Naive thymus-derived CD8-positive, alpha-beta T cell (primary cell): ENCODE measurements at regions not wholly inside any gene's neighbourhood (a gene's known extent, or its start where the extent isn't known, plus 50 kb on each side); places are given as distances from the start of the nearest gene placed in this dataset.

ENCODE experiments used
- ATAC-seq, 2 donors: fragments of 150-1000 bp; cut with Tn5 transposase in 1 of 2; sonication (Bioruptor Pico), chemical (Tn5 transposase) in 1 of 2; 1 replicate in 1 of 2; 2 replicates in 1 of 2; pipeline ENCODE4 v1.10.0; 2021; ENCODE audit warnings: mild to moderate bottlenecking in 2 of 2, moderate library complexity in 2 of 2
- POLR2A ChIA-PET: fragments of 350-600 bp; sonication (Branson Sonifier 250); formaldehyde crosslinking; loops from one replicate; lab custom pipeline; 2021; ENCODE audit warnings: antibody characterized with exemption; lab: Charles Lee
- DNase-seq, 10 donors: peaks; one replicate each; pipeline versions ENCODE4 v3.0.0 to v3.0.0-alpha.2; 2020 to 2022
- H3K27ac Mint-ChIP-seq, 10 donors: one replicate each; pipeline ENCODE4 v1.8.0; 2020 to 2022; ENCODE audit warnings: mild to moderate bottlenecking in 10 of 10, mixed read lengths in 10 of 10, moderate library complexity in 4 of 10, inconsistent platforms in 1 of 10
- H3K27me3 Mint-ChIP-seq, 5 donors: one replicate each; pipeline ENCODE4 v1.8.0; 2021 to 2022; ENCODE audit warnings: mixed read lengths in 5 of 5
- H3K36me3 Mint-ChIP-seq, 3 donors: one replicate each; pipeline ENCODE4 v1.8.0; 2020 to 2022; ENCODE audit warnings: mixed read lengths in 3 of 3, mild to moderate bottlenecking in 2 of 3, inconsistent platforms in 1 of 3
- H3K4me1 Mint-ChIP-seq, 4 donors: one replicate each; pipeline ENCODE4 v1.8.0; 2021 to 2022; ENCODE audit warnings: mixed read lengths in 4 of 4
- H3K4me3 Mint-ChIP-seq, 10 donors: one replicate each; pipeline ENCODE4 v1.8.0; 2020 to 2022; ENCODE audit warnings: mild to moderate bottlenecking in 10 of 10, mixed read lengths in 10 of 10, moderate library complexity in 6 of 10, inconsistent platforms in 1 of 10
- H3K9me3 Mint-ChIP-seq, 9 donors: one replicate each; pipeline ENCODE4 v1.8.0; 2020 to 2022; ENCODE audit warnings: mixed read lengths in 9 of 9, mild to moderate bottlenecking in 3 of 9, inconsistent platforms in 1 of 9, moderate library complexity in 1 of 9

- Mint-ChIP-seq H3K9me3 (peaks cover 1 to 19% (median 7%) of the 10 kb centered on the region in 9 donors), H3K27ac (no peak overlapping the region), H3K27me3 (no peaks in the 10 kb centered on the region), H3K4me1 (no peaks in the 10 kb centered on the region), H3K4me3 (no peak overlapping the region), H3K36me3 (no peaks in the 10 kb centered on the region)
- POLR2A ChIA-PET: no interaction called here
- no peak for ATAC-seq
- no peak for DNase-seq
Observed at GRCh38 chr13:62625214-62625881, 1209.7 kb upstream of the PCDH20 start.

GRCh38 chr13:62613819-62614218, 1198.2 kb upstream of the PCDH20 start:
- no peaks in the 10 kb centered on the region for H3K36me3 Mint-ChIP-seq
- H3K4me3 Mint-ChIP-seq: no peak overlapping the region
- H3K4me1 Mint-ChIP-seq: no peaks in the 10 kb centered on the region
- ATAC-seq: no peak
- POLR2A ChIA-PET: no interaction called here
- H3K27me3 Mint-ChIP-seq: no peaks in the 10 kb centered on the region
- H3K9me3 Mint-ChIP-seq: peaks cover 3 to 19% (median 10%) of the 10 kb centered on the region in 9 donors
- DNase-seq: no peak
- no peak overlapping the region for H3K27ac Mint-ChIP-seq

GRCh38 chr13:62611343-62611742, 1195.7 kb upstream of the PCDH20 start:
- DNase-seq (no peak), ATAC-seq (no peak)
- H3K27me3 Mint-ChIP-seq: no peaks in the 10 kb centered on the region
- peaks cover 7 to 26% (median 16%) of the 10 kb centered on the region in 9 donors for H3K9me3 Mint-ChIP-seq
- H3K4me1 Mint-ChIP-seq: no peaks in the 10 kb centered on the region
- POLR2A ChIA-PET: no interaction called here
- H3K27ac Mint-ChIP-seq: no peak overlapping the region
- no peaks in the 10 kb centered on the region for H3K36me3 Mint-ChIP-seq
- H3K4me3 Mint-ChIP-seq: no peak overlapping the region

DNA sequence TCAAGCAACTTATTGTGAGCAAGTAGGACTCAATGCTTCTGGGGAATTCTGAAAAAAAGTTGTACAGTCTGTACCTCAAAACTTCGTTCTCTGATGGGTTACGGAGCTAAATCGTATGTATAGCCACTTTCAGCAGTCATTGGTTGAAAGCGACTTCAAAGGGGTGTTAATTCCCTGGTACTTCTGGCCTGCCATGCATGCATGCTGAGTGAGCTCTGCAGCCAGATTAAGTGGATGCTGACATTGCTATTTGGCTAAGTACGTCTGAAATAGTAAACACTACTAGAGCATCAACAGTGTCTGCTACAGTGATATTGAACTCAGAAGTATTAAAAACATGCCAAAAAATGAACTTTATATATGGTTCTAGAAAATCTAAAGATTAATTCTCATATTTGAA, 1183.1 kb upstream of the PCDH20 start:
- H3K27ac Mint-ChIP-seq: no peak overlapping the region
- no peak for ATAC-seq
- H3K4me3 Mint-ChIP-seq: no peak overlapping the region
- no peak for DNase-seq
- no peaks in the 10 kb centered on the region for H3K4me1 Mint-ChIP-seq
- POLR2A ChIA-PET: no interaction called here
- H3K36me3 Mint-ChIP-seq: no peaks in the 10 kb centered on the region
- H3K27me3 Mint-ChIP-seq: no peaks in the 10 kb centered on the region
- H3K9me3 Mint-ChIP-seq: peaks cover 0 to 22% (median 7%) of the 10 kb centered on the region in 9 donors

GRCh38 chr13:62595976-62596375, 1180.3 kb upstream of the PCDH20 start:
- no peaks in the 10 kb centered on the region for H3K27me3 Mint-ChIP-seq
- no peaks in the 10 kb centered on the region for H3K4me1 Mint-ChIP-seq
- ATAC-seq (no peak), DNase-seq (no peak)
- no peak overlapping the region for H3K4me3 Mint-ChIP-seq
- no peak overlapping the region for H3K27ac Mint-ChIP-seq
- POLR2A ChIA-PET: no interaction called here
- peaks cover 0 to 25% (median 5%) of the 10 kb centered on the region in 9 donors for H3K9me3 Mint-ChIP-seq
- no peaks in the 10 kb centered on the region for H3K36me3 Mint-ChIP-seq

DNA sequence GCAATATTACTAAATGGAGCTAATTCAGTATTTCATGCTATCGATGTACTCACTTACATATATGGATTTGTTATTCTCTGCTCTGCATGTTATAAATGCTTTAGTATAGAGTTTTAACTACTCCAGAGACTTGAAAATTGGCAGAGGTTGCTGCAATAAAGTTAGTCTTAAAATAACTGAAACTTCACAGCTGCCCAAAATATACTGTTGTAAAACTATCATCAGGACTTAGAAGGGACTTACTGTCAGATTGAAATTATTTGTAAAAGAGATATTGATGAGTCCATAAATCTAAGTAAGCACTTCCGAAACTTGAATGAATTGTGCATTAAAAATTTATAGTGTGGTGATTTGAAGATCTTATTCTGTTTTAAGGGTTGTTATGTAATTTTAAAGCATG, 1178.2 kb upstream of the PCDH20 start:
- POLR2A ChIA-PET: no interaction called here
- DNase-seq (no peak), ATAC-seq (no peak)
- Mint-ChIP-seq H3K27ac (no peak overlapping the region), H3K27me3 (no peaks in the 10 kb centered on the region), H3K36me3 (no peaks in the 10 kb centered on the region), H3K9me3 (peaks cover 0 to 25% (median 7%) of the 10 kb centered on the region in 9 donors), H3K4me1 (no peaks in the 10 kb centered on the region), H3K4me3 (no peak overlapping the region)

DNA sequence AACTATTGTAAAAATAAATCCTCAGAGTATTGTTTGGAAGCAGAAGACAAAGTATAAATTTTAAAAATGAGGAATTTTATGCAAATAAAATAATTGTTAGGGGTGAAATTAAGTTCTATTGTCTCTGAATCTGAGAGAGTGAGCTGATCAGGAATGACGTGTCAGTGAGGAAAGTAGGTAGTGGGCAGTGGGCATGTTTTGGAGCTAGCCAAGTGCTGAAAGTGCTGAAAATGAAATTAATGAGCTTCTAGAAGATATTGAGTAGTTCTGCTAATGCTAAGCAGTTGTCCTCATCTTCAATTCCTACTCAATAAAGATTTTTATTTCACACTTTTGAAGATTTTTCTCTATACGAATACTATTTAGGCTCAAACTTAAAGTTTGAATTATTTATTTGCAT, 1167.8 kb upstream of the PCDH20 start:
- H3K4me1 Mint-ChIP-seq: no peaks in the 10 kb centered on the region
- no peak for DNase-seq
- H3K27me3 Mint-ChIP-seq: no peaks in the 10 kb centered on the region
- H3K9me3 Mint-ChIP-seq: peaks cover 0 to 7% (median 0%) of the 10 kb centered on the region in 9 donors
- no peak overlapping the region for H3K27ac Mint-ChIP-seq
- POLR2A ChIA-PET: no interaction called here
- no peak overlapping the region for H3K4me3 Mint-ChIP-seq
- no peaks in the 10 kb centered on the region for H3K36me3 Mint-ChIP-seq
- no peak for ATAC-seq

GRCh38 chr13:62578402-62578801, 1162.8 kb upstream of the PCDH20 start:
- DNase-seq: no peak
- POLR2A ChIA-PET: no interaction called here
- Mint-ChIP-seq H3K27me3 (no peaks in the 10 kb centered on the region), H3K36me3 (no peaks in the 10 kb centered on the region), H3K4me1 (no peaks in the 10 kb centered on the region), H3K27ac (no peak overlapping the region), H3K4me3 (no peak overlapping the region), H3K9me3 (peaks cover 0 to 16% (median 0%) of the 10 kb centered on the region in 9 donors)
- ATAC-seq: no peak

DNA sequence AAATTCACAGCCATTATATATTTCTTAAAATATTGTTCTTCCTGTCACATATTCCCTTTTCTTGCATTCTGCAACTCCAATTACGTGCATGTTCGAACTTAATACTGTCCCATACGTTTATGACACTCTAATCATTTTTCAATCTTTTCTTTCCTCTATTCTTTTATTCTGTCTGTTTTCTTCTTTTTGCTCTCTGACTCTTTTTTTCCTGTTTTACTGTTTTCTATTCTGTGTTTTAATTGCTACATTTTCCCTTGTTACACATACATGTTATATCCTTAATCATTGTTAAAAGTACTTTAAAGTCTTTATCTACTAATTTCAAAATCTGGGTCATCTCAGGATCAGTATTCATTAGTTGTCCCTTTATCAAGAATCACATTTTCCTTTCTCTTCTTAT, 1149.1 kb upstream of the PCDH20 start:
- ATAC-seq (no peak), DNase-seq (no peak)
- Mint-ChIP-seq H3K4me1 (no peaks in the 10 kb centered on the region), H3K27me3 (no peaks in the 10 kb centered on the region), H3K4me3 (no peak overlapping the region), H3K36me3 (no peaks in the 10 kb centered on the region), H3K9me3 (peaks cover 0 to 18% (median 3%) of the 10 kb centered on the region in 9 donors), H3K27ac (no peak overlapping the region)
- POLR2A ChIA-PET: no interaction called here

GRCh38 chr13:62563251-62563650, 1147.6 kb upstream of the PCDH20 start:
- POLR2A ChIA-PET: no interaction called here
- peaks cover 0 to 18% (median 4%) of the 10 kb centered on the region in 9 donors for H3K9me3 Mint-ChIP-seq
- H3K36me3 Mint-ChIP-seq: no peaks in the 10 kb centered on the region
- no peak for DNase-seq
- H3K27ac Mint-ChIP-seq: no peak overlapping the region
- H3K27me3 Mint-ChIP-seq: no peaks in the 10 kb centered on the region
- no peak overlapping the region for H3K4me3 Mint-ChIP-seq
- ATAC-seq: no peak
- H3K4me1 Mint-ChIP-seq: no peaks in the 10 kb centered on the region

DNA sequence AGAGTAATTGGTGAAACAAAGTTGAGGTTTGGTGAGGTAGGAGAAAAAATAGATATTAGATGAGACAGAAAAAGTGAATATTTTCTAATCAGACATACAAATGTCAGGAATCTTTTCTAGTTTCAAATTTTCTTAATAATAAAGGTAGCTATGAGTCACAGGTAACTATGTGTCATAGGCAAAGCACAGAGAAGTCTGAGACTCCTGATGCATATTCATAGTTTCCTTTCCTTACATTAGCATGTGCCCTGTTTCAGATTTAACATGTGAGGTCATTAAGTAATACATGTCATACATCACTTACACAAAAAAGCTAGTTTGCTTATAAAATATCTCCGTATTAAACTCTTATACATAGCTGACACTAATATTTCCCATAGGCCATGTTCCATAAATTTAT, 1141.3 kb upstream of the PCDH20 start:
- Mint-ChIP-seq H3K4me1 (no peaks in the 10 kb centered on the region), H3K27me3 (no peaks in the 10 kb centered on the region), H3K4me3 (no peak overlapping the region), H3K9me3 (peaks cover 0 to 18% (median 4%) of the 10 kb centered on the region in 9 donors), H3K27ac (no peak overlapping the region), H3K36me3 (no peaks in the 10 kb centered on the region)
- DNase-seq (no peak), ATAC-seq (no peak)
- POLR2A ChIA-PET: no interaction called here

DNA sequence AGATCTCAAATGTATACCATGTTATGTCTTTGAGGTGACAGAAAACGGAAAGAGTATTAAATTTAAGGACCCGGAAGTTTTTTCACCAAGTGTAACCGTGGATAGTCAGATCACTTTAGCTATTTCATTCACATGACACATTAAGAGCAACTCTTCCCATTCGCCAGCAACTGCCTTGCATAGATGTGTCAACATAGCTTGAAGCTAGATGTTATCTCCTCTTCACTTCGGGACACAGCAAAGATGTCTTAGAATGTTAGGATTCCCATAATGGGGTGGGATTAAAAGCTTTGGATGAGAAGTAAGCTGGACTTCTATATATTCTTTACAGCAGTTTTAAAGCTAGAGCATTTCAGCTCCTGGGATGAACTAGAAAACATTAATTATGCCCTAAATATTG, 1135.9 kb upstream of the PCDH20 start:
- Mint-ChIP-seq H3K9me3 (peaks cover 0 to 6% (median 2%) of the 10 kb centered on the region in 9 donors), H3K4me3 (no peak overlapping the region), H3K27me3 (no peaks in the 10 kb centered on the region), H3K27ac (no peak overlapping the region), H3K4me1 (no peaks in the 10 kb centered on the region), H3K36me3 (no peaks in the 10 kb centered on the region)
- POLR2A ChIA-PET: no interaction called here
- ATAC-seq: no peak
- no peak for DNase-seq

GRCh38 chr13:62544928-62545327, 1129.3 kb upstream of the PCDH20 start:
- POLR2A ChIA-PET: no interaction called here
- H3K9me3 Mint-ChIP-seq: peaks cover 0 to 5% (median 1%) of the 10 kb centered on the region in 9 donors
- no peaks in the 10 kb centered on the region for H3K36me3 Mint-ChIP-seq
- H3K27ac Mint-ChIP-seq: no peak overlapping the region
- DNase-seq (no peak), ATAC-seq (no peak)
- H3K4me3 Mint-ChIP-seq: no peak overlapping the region
- H3K27me3 Mint-ChIP-seq: no peaks in the 10 kb centered on the region
- H3K4me1 Mint-ChIP-seq: no peaks in the 10 kb centered on the region

DNA sequence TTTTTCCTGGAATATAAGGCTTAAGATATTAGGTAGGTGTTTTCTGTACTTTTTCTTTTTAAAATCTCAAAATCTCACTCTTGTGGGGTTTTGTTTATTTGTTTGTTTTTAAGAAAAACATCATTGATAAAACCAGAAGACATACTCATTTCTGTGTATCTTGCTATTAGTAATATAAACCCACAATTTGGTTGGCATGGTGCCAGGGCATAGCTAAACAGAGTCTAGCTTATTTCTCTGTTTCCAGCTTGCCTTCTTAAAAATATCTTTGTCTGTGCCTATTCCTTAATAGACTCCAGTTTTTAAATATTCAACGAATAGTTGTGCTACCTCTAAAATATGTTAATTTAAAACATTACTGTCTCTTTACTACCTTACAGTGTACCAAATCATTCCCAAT, 1121.9 kb upstream of the PCDH20 start:
- ATAC-seq: no peak
- DNase-seq: no peak
- peaks cover 0 to 10% (median 4%) of the 10 kb centered on the region in 9 donors for H3K9me3 Mint-ChIP-seq
- H3K4me3 Mint-ChIP-seq: no peak overlapping the region
- no peaks in the 10 kb centered on the region for H3K4me1 Mint-ChIP-seq
- POLR2A ChIA-PET: no interaction called here
- no peaks in the 10 kb centered on the region for H3K36me3 Mint-ChIP-seq
- no peaks in the 10 kb centered on the region for H3K27me3 Mint-ChIP-seq
- H3K27ac Mint-ChIP-seq: no peak overlapping the region
